HG03175 (cell line): ENCODE measurements at regions not wholly inside any gene's neighbourhood (a gene's known extent, or its start where the extent isn't known, plus 50 kb on each side); places are given as distances from the start of the nearest gene placed in this dataset.
"Not testable (repeated sequence)": the region's sequence is repeated elsewhere in the genome, so short reads cannot be mapped to it uniquely, and the experiment has no call there.

Source experiments
- ATAC-seq: cut with Tn5 transposase; IDR thresholded peaks from one replicate; pipeline ENCODE4 v1.9.1; 2021; ENCODE audit warnings: mild to moderate bottlenecking, moderate library complexity; ENCODE audit not compliant: unreplicated experiment

DNA sequence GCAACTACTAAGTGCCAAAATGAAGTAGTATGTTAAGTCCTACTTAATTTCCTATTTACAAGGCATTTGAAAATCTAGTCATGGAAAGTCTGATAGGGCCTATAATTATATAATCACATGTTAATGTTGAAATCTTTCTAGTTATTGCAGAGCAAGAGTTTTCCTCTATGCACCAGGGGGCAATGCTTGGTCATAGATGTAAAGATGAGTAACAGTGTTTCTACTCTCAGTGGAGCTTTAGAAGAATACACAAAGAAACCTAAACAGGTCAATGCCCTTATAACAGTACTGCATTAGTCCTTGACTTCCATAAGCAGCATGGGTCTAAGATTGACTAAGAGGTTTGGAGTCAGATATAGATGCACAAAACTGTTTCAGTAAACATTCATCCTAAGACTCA is 218.7 kb downstream of the KCTD12 start:
- no peak for ATAC-seq

DNA sequence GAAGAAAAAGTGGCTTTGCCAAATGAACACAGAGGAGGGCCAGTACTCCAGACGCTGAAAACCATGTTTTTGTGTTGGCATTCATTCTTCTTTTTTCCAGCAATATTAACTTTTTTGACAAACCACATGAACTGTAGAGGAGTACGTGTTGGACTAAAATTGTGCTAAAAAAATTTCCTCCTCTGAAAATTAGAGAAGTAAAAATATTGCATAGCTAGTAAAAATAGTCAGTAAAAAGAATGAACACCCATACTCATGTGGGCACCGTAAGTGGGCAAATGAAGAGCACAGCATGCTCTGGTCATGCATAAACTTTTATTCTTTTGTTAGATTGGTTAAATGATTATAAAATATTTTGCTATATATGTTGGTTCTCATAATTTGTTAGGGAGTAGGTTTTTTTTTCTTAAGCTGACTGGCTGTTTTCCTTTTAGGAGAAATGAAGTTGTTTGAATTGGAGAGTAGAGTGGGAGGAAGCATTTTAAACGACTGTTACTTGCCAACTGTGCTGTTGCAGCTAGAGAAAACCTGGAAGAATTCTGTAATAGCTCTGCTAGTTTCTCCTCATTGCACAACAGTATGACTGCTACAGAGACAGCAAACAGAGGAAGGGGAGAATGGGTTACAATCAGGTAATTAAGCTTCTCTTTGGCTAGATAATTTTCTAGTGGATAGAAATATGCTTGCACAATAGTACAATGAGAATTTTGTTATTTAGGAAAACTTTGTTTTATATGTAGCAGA is 222.4 kb downstream of the KCTD12 start:
- no peak for ATAC-seq

- ATAC-seq = not testable (repeated sequence)
Observed at GRCh38 chr13:76659074-76659473, 227.1 kb downstream of the KCTD12 start.

DNA sequence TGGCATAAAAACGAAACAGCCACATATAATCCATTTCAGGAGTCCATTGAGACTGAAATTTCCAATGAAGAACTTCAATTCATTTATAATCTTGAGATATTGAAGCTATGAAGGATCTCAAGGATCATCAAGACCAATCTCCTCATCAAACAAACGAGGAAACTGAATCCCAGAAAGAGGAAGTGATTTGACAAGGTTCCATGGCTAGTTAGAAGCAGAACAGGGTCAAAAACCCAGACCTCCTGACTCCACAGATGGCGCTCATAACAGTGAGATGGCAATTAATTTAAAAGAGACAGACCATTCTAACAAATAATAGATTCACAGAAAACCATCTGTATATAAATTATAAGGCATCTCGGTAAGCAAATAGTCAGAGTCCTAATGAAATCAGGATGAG is 229.7 kb downstream of the KCTD12 start:
- ATAC-seq = peak; percentile 35

- ATAC-seq = peak; percentile 68
Observed at GRCh38 chr13:76656056-76656455, 230.1 kb downstream of the KCTD12 start.

GRCh38 chr13:76654263-76654662 is 231.9 kb downstream of the KCTD12 start:
- no peak for ATAC-seq

DNA sequence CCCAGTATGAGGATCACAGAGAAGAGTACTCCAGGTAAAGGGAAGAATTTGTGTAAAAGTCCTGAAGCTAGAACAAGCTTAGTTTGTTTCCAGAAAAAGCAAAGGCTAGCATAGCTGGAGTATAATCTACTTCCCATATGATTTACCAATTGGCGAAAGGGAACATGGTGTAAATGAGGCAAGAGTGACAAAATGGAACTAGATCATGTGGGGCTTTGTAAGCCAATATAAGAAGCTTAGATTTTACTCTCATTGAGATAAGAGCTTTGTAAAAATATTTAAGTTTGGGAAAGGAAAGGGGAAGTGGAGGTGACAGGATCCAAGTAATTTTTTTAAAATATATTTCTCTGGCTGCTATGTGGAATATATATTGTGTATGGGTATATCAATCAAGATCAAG is 234.9 kb downstream of the KCTD12 start:
- no peak for ATAC-seq

DNA sequence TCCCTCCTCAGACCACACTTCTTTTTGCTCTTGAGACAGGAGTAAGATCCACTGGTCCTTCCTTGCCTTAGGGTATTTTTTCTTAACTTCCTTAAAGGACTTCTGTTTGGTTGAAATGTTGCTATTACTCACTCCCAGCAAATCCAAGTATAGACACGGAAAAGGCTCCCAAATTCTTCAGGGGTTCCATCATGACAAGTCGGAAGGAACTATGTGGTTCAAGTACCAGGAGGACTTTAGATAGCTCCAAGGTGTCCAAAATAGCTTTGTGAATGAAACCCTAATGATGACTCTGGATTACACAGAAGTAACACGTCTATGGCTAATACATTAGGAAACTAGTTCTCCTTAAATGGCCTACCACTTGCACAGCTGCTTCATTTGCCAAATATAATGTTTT is 238.7 kb downstream of the KCTD12 start:
- ATAC-seq = no peak

DNA sequence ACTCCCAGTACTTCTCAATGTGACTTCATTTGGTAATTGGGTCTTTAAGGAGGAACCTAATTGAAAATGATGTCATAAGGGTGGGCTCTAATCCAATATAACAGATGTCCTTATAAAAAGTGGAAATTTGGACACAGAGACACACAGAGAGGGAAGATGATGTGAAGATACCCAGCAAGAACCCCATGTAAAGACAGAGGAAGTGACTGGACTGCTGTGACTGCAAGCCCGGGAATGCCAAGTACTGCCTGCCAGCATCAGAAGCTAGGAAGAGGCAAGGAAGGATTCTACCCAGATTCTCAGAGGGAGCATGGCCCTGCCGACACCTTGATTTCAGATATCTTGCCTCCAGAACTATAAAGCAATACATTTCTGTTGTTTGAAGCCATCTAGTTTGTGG is 239.3 kb downstream of the KCTD12 start:
- ATAC-seq = no peak

DNA sequence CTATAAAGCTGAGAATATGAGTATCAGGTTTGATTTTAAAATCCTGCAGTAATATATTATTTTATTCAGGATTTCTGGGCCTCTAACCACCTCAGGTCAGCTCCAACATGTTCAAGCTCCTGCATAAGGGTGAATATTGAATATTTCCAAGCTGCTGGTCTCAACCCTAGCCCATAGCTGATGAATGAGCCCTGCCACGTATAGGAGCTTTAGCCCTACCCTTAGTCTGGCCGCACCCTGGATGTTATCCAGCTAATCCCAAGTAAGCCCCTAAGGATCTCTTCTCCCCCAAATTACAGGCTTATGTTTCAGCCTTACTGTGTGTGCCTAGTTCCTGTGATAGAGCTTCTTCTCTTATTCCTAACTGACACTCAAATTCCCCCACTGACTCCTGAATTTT is 240.6 kb downstream of the KCTD12 start:
- no peak for ATAC-seq

- no peak for ATAC-seq
Observed at GRCh38 chr13:76644906-76645305, 241.3 kb downstream of the KCTD12 start.

DNA sequence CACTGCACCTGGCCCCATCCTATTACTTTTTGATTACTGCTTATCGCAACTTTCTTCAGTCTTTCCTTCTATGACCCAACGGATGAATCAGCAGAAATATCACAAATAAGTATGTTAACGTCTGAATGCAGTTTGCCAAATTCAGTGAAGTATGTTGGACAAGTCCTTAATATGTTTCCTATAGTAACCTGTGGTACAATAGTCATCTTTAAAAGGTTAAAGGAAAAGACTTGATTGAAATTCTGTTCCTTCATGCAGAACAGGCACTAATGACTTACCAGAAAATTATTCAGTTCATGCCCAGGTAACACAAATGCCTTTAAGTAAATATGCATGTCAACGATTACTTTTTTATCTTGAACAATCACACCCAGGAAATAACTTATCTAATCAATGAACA is 242.6 kb downstream of the KCTD12 start:
- ATAC-seq = no peak

- ATAC-seq = no peak
Observed at GRCh38 chr13:76641056-76641455, 245.1 kb downstream of the KCTD12 start.

GRCh38 chr13:76638882-76639281 is 247.3 kb downstream of the KCTD12 start:
- no peak for ATAC-seq

DNA sequence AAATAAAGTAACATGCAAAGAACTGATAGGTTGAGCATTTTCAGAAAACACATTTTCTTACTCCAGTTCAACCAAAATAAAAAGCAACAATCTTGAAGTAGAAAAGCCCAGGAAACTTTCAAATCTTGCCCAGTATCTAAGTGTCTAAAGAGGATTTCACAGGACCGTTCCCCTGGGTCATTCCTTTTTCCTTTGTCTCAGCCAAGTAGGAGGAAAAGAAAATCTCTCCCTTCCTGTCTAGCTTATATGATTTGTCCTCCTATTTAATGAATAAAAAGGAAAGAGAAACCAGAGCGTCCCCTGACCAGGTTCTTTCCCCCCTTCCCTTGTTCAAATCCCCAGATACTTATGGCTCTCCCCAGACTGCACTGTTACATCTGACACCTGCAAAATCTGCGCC is 248.0 kb downstream of the KCTD12 start:
- ATAC-seq = no peak

- no peak for ATAC-seq
Observed at GRCh38 chr13:76637641-76638141, 248.5 kb downstream of the KCTD12 start.

GRCh38 chr13:76636829-76637228 is 249.4 kb downstream of the KCTD12 start:
- ATAC-seq = no peak

- no peak for ATAC-seq
Observed at GRCh38 chr13:76635232-76636230, 250.7 kb downstream of the KCTD12 start.

DNA sequence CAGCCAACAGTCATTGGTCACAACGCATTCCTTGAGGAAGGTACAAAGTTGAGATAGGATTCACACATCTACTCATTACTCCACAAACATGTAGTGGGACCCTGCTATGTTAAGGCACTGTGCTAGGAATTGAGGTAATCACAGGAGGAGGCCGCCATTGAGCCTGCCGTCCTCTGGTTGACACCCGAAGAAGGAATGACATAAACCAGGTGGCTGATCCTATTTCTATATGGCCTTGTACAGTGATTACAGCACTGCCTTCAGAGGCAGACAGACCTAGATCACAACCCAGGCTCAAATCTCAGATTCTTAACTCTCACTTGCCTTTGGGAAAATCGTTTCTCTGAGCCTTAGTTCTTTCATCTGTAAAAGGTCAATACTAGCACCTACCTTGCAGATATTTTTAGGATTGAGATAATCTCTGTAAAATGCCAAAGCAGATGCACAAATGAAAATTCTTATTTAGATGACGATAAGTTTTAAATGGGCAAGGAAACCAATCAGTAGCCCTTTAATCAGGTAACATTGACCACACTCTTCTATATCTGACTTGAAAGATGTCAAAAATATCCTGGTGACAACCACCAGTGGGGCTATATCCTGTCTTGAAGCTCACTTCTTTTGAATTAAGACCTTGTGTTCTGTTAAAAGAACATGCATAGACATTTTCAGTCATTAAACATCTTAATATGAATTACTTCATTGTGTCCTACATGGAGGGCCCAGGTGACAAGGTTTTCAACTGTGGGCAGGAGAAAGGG is 251.6 kb downstream of the KCTD12 start:
- no peak for ATAC-seq

GRCh38 chr13:76632401-76633044 is 253.7 kb downstream of the KCTD12 start:
- ATAC-seq = no peak
